ENCODE measurements at regions not wholly inside any gene's neighbourhood (a gene's known extent, or its start where the extent isn't known, plus 50 kb on each side); places are given as distances from the start of the nearest gene placed in this dataset.
"Not testable (repeated sequence)": the region's sequence is repeated elsewhere in the genome, so short reads cannot be mapped to it uniquely, and the experiment has no call there.

- DNase-seq, result no peak
These were observed 266.1 kb downstream of the CGGBP1 start, which contains the start of gene HTR1F for GRCh38 chr3:87792534-87793336. TSS of gene HTR1F (plus strand) at chr3:87792706.

DNA sequence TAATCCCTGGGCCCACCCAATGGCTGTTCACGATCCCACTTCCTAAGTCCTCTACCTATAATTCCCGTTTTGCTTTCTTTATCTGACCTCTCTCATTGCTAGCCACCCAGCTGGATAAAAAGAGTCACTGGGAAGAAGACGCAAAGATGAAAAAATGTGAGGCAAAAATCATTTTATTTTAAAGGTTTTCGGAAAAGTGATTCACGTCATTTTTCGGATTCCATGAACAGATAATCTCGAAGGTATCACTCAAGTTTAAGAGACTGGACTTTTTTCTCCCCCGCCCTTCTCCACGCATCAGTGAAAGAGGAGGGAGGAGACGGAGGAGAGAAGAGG, 266.6 kb downstream of the CGGBP1 start:
- DNase-seq, result no peak

- no peak for DNase-seq
These were observed 267.4 kb downstream of the CGGBP1 start for GRCh38 chr3:87791248-87792027.

DNA sequence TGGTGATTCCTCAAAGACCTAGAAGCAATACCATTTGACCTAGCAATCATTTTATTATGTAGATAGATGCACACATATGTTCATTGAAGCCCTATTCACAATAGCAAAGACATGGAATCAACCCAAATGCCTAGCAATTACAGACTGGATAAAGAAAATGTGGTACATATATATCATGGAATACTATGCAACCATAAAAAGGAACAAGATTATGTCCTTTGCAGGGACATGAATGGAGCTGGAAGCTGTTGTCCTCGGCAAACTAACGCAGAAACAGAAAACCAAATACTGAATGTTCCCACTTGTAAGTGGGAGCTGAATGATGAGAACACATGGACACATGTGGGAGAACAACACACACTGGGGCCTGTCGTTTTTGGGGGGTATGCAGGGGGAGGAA, 269.8 kb downstream of the CGGBP1 start:
- DNase-seq, result not testable (repeated sequence)

- no peak for DNase-seq
These were observed 270.3 kb downstream of the CGGBP1 start for GRCh38 chr3:87788516-87788915.

DNA sequence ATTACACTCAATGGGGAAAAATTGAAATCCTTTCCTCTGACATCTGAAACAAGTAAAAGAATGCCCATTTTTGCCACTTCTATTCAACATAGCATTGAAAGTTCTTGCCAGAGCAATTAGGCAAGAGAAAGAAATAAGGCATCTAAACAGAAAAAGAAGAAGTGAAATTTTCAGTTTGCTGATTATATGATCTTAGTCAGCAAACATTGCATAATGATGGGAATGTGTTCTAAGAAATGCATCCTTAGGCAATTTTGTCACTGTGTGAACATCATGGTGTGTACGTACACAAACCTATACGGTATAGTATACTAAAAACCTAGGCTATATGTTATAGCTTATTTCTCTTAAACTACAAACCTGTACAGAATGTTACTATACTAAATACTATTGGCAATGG, 278.0 kb downstream of the CGGBP1 start:
- no peak for DNase-seq

DNA sequence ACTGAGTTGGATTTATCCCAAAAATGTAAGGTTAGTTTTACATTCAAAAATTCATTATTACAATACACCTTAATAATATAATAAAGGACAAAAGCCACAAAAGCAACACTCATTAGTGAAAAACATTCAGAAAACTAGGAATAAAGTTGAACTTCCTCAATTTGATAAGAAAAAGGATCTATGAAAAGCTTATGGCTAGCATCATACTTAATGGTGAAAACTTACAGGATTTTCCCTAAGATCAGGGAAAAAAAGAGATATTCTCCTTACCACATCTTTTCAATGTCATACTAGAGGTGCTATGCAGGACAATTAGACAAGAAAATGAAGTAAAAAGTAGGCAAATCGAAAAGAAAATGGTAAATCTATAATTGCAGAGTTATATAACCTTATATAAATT, 279.9 kb downstream of the CGGBP1 start:
- DNase-seq, result no peak

- peak; percentile 0 for DNase-seq
These were observed 287.2 kb downstream of the CGGBP1 start for GRCh38 chr3:87771337-87772192.

DNA sequence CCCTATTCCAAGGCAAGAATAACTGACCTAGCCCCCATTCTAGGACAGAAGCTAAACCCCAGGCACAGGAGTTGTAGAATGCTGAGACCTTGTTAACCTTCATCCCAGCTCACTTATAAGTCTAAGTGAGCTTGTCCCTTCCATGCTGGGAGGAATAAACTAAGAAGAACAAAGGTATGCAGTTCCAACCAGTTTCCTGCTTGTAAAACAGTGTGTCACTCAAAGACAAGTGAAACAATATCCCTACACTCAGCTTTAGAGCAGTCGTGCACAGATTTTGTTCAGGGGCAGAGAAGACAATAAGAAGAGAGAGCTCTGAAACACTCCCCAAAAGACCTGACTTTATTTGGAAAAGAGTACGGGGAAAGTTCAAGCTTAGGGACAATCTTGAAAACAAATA, 292.1 kb downstream of the CGGBP1 start:
- no peak for DNase-seq

DNA sequence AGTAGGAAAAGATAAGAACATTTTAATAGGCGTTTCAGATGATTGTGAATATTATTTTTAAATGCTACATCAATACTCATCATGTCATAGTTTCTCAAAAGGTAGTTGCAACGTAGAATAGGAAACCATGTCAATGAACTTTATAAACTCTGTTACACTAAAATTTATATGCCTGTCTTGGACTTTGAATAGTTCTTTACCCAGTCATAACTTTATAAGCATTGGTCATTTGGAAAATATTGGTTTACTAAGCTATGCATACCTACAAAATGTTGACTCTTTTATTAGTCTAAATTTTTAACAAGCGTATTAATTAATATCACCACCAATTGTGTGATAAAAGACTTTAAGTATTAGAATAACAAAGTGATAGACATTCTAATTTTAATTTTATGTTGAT, 293.5 kb downstream of the CGGBP1 start:
- DNase-seq, result no peak

DNA sequence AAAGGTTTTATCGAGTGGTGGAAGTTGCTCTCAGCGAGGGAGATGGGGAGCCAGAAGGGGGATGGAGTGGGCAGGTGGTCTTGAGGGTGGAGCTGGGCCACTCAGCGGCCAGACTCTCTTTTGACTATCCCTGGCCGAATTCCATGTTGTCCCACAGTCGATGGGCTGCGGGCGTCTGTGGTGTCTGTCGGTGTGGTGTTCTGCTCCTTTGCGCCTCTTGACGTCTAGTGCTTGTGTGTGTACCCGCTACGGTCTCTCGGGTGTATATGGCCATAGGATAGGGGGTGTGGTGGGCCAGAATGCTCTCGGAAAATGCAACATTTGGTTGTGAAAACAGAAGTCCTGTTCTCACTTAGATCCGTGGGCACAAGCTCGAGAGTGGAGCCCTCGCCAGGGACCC, 297.0 kb downstream of the CGGBP1 start:
- DNase-seq, result no peak

- no peak for DNase-seq
These were observed 297.5 kb downstream of the CGGBP1 start for GRCh38 chr3:87761341-87761740.

GRCh38 chr3:87756616-87757015, 302.2 kb downstream of the CGGBP1 start:
- DNase-seq, result no peak

DNA sequence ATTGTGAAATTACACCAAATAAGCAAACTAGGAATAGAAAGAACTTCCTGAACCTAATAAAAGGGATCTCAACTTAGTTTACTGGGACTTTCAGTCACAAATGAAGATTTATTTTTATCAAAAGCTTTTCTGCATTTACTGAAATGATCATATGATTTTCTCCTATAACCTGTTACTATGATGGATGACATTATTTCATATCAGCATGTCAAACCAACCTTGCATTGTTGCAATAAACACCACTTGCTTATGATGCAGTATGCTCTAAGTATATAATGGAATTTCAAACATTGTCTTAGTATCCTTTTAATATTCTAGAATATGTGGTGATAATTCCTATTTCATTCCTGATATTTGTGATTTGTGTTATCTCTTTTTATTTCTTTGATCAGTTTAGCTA, 303.0 kb downstream of the CGGBP1 start:
- no peak for DNase-seq

- no peak for DNase-seq
These were observed 316.6 kb downstream of the CGGBP1 start for GRCh38 chr3:87742250-87742649.

DNA sequence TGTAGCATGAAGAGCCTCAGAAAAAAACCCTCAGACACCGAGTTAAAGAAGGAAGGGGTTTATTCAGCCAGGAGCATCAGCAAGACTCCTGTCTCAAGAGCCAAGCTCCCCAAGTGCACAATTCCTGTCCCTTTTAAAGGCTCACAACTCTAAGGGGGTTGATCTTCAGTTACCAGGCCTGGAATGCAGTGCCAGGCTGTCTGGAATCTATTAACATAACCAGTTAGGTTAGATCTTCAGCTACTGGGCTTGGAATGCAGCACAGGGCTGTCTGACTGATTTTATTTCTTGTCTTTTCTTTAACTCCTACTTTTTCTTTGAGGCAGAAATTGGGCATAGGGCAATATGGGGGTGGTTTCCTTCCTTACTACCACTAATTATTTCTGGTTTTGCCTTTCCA, 317.9 kb downstream of the CGGBP1 start:
- DNase-seq, result not testable (repeated sequence)

- not testable (repeated sequence) for DNase-seq
These were observed 321.0 kb downstream of the CGGBP1 start for GRCh38 chr3:87737817-87738216.

DNA sequence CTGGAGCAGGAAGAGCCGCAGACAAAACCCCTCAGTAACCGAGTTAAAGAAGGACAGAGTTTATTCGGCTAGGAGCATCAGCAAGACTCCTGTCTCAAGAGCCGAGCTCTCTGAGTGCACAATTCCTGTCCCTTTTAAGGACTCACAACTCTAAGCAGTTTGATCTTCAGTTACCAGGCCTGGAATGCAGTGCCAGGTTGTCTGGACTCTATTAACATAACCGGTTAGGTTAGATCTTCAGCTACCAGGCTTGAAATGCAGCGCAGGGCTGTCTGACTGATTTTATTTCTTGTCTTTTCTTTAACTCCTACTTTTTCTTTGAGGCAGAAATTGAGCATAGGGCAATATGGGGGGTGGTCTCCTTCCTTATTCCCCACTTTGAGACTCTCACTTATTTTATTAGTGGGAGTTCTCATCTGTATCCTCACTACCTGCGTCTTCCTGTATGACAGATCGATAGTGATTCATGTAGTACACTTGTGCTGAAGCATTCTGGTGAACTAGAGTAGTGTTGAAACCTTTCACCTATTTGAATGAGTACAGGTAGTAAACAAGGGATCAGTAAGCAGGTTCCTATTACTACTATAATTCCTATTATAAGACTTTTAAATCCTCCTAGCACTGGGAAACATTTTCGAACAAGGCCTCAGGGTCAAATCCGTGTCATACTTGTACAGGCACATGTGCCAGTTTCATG, 325.0 kb downstream of the CGGBP1 start:
- no peak for DNase-seq

- no peak for DNase-seq
These were observed 326.5 kb downstream of the CGGBP1 start for GRCh38 chr3:87732294-87732693.

DNA sequence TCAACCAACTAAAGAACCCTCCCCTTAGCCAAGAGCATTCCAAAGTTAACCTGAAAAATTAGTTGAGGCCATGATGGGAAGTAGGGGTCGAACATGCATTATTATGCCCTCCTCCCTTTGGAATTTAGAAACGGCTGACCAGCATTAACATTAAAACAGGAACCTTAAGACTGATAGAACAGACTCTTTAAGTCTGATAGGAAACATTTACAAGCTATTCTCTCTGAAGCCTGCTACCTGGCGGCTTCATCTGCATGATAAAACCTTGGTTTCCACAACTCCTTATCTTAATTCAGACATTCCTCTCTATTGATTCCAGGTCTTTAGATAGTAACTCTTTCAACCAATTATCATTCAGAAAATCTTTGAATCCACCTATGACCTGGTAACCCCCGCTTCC, 331.0 kb downstream of the CGGBP1 start:
- DNase-seq, result no peak

GRCh38 chr3:87719060-87719459, 339.7 kb downstream of the CGGBP1 start:
- no peak for DNase-seq

- no peak for DNase-seq
These were observed 348.3 kb downstream of the CGGBP1 start for GRCh38 chr3:87710511-87710910.

- DNase-seq, result no peak
These were observed 348.8 kb downstream of the CGGBP1 start for GRCh38 chr3:87710028-87710427.
